ENCODE measurements at regions not wholly inside any gene's neighbourhood (a gene's known extent, or its start where the extent isn't known, plus 50 kb on each side); places are given as distances from the start of the nearest gene placed in this dataset.

DNA sequence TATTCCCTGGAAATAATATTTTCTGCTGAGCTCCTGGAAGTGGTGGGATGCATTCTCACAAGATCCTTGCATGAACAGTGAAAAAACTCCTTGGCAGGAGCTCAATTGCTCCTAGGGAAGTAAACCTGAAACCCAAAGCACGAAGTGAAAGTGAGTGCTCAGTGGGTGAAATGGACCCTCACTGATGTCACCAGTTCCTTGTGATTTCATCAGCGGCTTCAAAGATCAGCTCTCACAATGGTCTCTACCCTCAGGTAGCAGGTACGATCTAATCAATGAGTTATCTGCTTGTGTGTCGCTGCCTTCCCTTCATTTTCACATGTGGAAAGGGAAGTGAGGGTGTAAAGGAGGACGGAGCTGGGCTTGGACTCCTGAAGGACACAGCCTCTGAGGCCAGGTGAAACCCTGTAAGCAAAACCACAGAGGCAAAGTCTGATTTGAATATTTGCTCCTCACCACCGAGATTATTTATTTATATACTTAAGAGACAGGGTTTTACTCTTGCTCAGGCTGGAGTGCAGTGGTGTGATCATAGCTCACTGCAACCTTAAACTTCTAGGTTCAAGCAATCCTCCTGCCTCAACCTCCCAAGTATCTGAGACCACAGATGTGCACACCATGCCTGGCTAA is 255.4 kb upstream of the LYZL1 start:
- TF ChIP-seq ZNF274 (IDR thresholded peaks at IDR 0.05; ENCODE audit: low read depth, low read length): no peak
- no peak overlapping the region for H3K4me3 ChIP-seq (ENCODE audit: low read length)

DNA sequence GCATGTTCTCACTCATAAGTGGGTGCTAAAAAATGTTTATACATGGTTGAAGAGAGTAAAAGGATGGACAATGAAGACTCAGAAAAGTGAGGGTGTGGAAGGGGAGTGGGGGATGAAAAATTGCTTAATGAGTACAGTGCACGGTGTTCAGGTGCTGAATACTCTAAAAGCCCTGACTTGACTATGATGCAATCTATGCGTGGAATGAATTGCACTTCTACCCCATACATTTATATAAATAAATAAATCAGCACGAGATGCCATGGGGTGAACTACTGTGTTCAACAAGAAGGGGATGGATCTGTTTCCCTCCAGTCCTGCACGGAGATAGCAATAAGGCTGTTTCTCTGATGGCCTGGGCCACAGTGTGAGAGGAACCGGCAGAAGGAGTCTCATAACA is 254.3 kb upstream of the LYZL1 start:
- no peak overlapping the region for H3K4me3 ChIP-seq (ENCODE audit: low read length)
- no peak for TF ChIP-seq ZNF274 (IDR thresholded peaks at IDR 0.05; ENCODE audit: low read depth, low read length)

DNA sequence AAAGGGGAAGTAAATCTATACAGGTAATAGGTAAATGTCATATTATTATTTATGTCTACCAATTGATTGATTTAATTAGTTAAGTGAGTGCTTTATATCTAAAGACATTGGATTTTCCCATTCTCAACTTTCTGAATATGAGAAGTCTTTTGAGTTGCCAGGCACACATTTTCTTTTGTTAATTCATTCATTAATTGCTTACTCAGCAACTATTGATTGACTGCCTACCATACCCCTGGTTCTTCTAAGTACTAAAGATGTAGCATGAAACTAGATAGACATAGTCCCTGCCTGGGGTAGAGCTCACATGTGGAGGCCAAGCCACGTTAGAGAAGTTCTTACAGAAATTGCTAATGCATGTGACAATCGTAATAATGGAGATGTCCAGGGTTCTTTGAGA is 253.1 kb upstream of the LYZL1 start:
- TF ChIP-seq ZNF274 (IDR thresholded peaks at IDR 0.05; ENCODE audit: low read depth, low read length): no peak
- H3K4me3 ChIP-seq (ENCODE audit: low read length): no peak overlapping the region

DNA sequence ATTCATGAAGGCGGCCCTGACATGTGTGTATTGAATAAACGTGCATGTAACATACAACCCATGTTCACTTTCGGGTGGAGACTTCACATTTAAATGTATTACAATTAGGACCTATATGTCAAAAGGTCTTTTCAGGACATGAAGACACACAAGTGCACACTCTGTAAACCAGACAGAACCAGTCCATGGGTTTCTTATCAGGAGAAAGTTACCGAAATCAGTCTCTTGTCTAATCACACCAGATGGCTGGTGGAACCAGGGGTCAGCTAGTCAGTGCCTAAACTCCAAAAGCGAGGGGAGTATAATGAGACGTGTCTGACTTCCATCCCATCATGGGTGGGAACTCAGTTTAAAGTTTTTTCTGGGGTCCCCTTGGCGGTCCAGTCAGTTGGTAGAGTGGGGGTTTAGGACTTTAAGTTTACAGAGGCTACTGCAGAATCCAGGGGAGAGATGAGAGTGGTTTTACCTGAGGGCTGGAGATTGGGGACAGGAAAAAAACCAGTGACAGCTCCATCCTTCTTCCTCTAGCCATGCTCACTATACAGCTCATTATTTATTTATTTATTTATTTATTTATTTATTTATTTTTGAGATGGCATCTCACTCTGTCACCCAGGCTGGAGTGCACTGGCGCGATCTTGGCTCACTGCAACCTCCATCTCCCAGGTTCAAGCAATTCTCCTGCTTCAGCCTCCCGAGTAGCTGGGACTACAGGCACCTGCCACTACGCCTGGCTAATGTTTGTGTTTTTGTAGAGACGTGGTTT is 251.3 kb upstream of the LYZL1 start:
- TF ChIP-seq ZNF274 (IDR thresholded peaks at IDR 0.05; ENCODE audit: low read depth, low read length): no peak
- no peak overlapping the region for H3K4me3 ChIP-seq (ENCODE audit: low read length)

DNA sequence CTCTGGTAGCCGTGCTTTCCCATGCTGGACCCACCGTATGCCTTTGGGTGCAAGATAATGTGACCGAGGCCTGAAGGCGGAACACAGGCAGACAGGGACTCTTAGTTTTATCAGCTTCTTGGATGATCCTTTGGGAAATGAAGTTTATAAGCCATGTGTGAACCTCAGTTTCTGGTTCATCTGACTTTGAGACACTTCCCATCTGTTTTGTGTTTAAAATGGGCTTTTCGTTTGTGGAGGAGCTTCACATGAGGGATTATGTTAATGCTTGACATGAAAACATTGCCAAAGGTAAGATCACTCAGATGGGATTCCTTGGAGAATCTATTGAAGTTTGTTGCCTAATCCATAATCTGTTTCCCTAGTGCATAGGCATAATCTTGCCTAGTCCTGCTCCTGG is 249.8 kb upstream of the LYZL1 start:
- TF ChIP-seq ZNF274 (IDR thresholded peaks at IDR 0.05; ENCODE audit: low read depth, low read length): no peak
- H3K4me3 ChIP-seq (ENCODE audit: low read length): no peak overlapping the region

DNA sequence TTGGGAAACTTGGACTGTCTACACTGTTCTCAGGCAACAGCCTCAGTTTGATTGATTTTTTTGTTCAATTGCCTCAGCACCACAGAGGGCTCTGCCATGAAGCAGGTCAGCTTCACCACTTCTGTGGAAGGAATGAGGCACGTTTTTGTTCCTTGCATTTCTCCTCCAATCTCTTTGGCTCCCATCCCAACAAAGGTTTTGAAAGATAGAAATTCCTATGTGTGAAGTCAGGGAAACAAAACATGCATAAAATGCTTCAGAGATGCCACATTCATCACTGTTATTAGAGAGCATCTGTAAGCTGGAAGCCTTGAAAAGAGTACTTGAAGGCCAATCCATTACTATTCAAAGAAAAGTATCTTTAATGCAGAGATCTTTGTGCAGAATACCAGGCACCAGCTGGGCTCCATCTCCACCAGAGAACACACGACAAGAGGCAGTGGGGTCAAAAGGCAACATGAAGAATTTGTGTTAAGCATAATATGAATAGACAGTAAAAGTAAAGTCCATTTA is 249.1 kb upstream of the LYZL1 start:
- no peak for TF ChIP-seq ZNF274 (IDR thresholded peaks at IDR 0.05; ENCODE audit: low read depth, low read length)
- H3K4me3 ChIP-seq (ENCODE audit: low read length): no peak overlapping the region

DNA sequence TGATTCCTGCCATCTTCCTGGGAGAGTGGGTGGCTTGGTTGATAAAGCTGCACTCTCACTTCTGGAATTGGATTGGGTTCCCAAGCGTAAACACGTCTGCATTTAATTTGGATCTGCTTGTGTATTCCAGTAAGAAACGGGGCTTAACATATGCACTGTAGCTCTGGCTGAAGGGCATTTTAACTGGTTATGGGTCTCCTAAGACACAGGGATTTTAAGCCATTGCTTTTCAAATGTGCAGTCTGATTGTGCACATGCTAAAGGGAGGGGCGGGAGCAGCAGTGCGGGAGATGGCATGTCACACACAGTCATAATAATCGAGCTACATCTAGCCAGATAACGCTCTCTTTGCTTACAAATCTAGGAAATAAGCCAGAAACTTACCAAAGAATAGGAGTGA is 247.3 kb upstream of the LYZL1 start:
- no peak for TF ChIP-seq ZNF274 (IDR thresholded peaks at IDR 0.05; ENCODE audit: low read depth, low read length)
- no peak overlapping the region for H3K4me3 ChIP-seq (ENCODE audit: low read length)

DNA sequence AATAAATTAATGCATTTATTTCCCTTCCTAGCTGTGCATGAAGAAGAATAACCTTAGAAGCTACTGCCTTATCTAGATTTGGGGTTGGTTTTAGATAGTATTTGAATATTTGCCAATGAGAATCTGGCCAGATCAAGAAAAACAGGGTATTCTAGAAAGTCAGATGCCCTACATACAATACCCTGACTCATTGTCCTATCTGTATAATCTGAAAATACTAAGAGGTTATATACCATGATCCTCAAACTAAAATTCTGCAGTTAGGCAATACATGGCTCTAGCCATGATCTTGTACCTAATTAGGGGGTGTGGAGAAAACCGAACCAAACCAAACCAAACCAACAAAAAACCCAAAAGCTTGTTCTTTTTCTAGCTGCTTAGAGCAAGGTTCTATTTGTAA is 240.4 kb upstream of the LYZL1 start:
- TF ChIP-seq ZNF274 (IDR thresholded peaks at IDR 0.05; ENCODE audit: low read depth, low read length): no peak

DNA sequence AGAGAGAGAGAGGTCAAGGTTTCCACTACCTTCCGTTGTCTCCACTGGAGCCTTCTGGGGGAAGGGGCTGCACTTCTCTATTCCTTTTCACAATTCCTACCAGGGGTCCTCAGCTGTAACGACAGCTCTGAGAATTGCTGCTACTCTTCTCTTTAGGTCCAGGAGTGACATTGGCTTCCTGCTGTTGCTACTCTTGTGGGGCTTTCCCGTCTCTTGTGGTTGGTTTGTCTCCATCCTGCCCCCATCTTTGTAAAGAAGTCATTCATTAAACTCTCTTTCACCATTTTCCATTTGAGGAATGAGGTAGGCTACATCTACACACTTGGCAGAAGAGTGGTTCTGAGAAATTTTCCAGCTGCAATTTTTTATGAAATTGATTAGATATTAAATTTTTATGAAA is 238.8 kb upstream of the LYZL1 start:
- H3K4me3 ChIP-seq (ENCODE audit: low read length): peak overlapping the region; percentile 25; the same call in 1 of the 2 replicates
- no peak for TF ChIP-seq ZNF274 (IDR thresholded peaks at IDR 0.05; ENCODE audit: low read depth, low read length)

More for the DNA sequence above, 240.4 kb upstream of the LYZL1 start:
- no peak overlapping the region for H3K4me3 ChIP-seq (ENCODE audit: low read length)

DNA sequence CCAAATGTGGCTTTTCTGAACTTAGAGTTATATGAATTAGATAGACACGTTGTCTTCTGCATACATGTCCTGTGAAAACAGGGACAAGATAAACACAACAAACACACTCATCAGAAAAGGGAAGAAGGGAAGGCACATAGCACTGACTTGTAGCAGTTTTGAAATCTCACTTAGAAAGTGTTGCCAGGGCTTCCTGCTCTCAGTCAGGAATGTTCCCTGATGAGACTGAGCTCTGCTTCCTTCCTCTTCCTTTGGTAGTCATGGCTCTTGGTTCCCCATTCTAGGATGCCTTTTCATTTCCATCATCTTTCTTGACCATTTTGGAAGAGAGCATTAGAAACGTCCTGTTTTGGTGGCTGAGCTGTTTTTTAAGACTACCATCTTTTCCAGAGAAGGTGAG is 233.8 kb upstream of the LYZL1 start:
- H3K4me3 ChIP-seq (ENCODE audit: low read length): no peak overlapping the region
- no peak for TF ChIP-seq ZNF274 (IDR thresholded peaks at IDR 0.05; ENCODE audit: low read depth, low read length)

DNA sequence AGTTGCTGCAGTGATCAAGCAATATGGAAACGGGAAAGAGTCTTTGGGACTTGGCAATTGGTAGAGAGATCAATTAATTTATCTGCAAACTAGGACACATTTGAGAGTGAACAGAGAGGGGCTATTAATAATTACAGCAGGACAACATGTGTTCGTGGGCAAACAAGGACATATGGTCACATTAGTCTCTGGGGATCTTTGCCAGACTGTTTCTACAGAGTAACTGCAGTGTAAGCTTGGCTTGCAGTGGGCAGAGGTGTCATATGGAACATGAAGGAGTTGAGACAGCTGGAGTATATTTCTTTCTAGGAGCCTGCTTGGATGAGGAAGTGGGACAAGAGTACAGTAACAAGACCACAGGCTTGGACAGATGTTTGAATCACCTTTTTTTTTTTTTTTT is 232.1 kb upstream of the LYZL1 start:
- H3K4me3 ChIP-seq (ENCODE audit: low read length): no peak overlapping the region
- TF ChIP-seq ZNF274 (IDR thresholded peaks at IDR 0.05; ENCODE audit: low read depth, low read length): no peak

DNA sequence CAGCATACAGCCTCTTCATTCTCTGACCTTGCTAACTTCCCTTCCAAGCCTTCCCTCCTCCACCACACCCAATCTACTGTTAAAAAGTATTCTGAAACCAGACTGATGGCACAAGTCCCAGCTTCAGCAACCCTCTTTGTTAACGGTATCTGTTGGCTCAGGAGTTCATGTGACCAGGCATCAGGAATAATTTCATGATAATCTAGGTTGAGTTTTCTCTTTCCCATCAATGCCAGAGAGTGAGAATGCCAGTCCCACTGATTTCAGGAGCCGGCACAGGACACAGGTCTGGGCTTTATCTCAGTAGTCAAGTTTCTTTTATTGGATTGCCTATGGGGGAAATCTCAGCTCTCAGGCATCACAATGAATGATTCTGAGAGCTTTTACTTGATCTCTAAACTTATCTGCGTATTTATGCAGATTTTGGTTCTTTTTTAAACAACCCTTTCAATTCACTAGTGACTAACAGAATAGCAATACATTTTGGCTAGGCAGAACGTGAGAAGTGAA is 231.0 kb upstream of the LYZL1 start:
- no peak overlapping the region for H3K4me3 ChIP-seq (ENCODE audit: low read length)
- TF ChIP-seq ZNF274 (IDR thresholded peaks at IDR 0.05; ENCODE audit: low read depth, low read length): no peak

DNA sequence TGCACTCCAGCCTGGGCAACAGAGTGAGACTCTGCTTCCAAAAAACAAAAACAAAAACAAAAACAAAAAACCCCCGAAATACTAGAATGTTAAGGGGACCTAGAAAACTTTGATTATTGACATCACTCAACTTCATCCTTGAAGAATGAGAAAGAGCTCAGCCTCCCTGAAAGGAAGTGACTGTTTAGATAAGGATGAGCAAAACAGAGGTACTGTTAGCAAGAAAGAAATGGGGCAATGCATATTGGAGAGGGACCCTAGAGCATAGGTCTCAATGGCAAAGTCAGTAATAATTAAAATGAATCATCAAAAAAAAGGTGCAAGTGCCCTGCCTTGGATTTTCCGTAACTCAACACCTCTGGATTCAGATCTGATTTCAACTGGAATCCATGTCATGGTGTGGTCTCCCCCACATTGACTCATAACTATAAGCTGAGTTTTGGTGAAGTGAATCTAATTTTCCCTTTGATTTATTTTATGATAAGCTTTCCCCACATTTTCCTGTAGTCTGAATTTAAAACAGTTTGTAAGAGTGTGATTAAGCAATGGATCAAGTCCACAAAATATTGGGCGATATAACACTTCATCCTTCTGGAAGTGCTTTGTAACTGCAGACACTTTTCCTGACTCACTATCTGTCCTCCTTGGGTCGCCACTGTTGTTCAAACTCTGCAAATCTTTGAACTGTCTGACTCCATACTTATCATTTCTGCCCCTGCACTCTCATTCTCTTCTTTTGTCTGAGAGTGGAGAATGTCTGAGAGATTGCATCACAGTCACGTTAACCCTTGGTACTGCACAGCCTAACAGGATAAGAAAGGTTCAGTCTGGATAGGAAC is 224.8 kb upstream of the LYZL1 start:
- H3K4me3 ChIP-seq (ENCODE audit: low read length): no peak overlapping the region
- no peak for TF ChIP-seq ZNF274 (IDR thresholded peaks at IDR 0.05; ENCODE audit: low read depth, low read length)

DNA sequence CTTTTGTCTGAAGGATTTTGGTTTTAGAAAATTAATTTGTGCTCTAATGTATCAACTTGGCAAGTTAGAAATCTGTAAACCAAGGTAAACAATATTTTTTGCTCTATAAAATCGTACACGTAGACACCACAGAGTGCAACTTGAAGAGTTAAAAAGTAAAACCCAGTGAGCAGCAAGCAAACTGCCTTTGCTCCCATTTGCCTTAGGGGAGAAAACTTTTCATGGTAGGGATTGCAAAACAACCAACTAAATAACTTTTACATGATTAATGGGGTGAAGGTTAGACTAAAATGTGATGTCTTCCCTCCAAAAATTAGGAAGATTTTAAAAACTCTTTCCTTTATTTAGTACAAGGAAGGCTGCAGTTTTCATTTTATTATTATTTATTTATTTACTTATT is 224.2 kb upstream of the LYZL1 start:
- no peak overlapping the region for H3K4me3 ChIP-seq (ENCODE audit: low read length)
- TF ChIP-seq ZNF274 (IDR thresholded peaks at IDR 0.05; ENCODE audit: low read depth, low read length): no peak
